Upper lobe of left lung (tissue), 6 donors: ENCODE measurements at regions not wholly inside any gene's neighbourhood (a gene's known extent, or its start where the extent isn't known, plus 50 kb on each side); places are given as distances from the start of the nearest gene placed in this dataset.

Experiments used
- ATAC-seq, 2 donors: fragments of 200-7000 bp; cut with Tn5 transposase; one replicate each; pipeline ENCODE4 v1.9.1; 2022; ENCODE audit warnings: mild to moderate bottlenecking in 2 of 2, moderate library complexity in 2 of 2; ENCODE audit not compliant: low FRiP score in 2 of 2
- DNase-seq, 2 donors: peaks; one replicate each; pipeline ENCODE4 v3.0.0-alpha.2; 2019 to 2020
- H3K27ac ChIP-seq, 4 donors: fragments of 200-600 bp; sonication (generic); one replicate each; pipeline ENCODE4 v1.5.1; 2016 to 2019
- H3K27me3 ChIP-seq, 4 donors: fragments of 200-600 bp; sonication (generic); one replicate each; pipeline ENCODE4 v1.5.1; 2017 to 2019
- H3K36me3 ChIP-seq, 4 donors: fragments of 200-600 bp; sonication (generic); one replicate each; pipeline ENCODE4 v1.5.1; 2016 to 2019
- H3K4me1 ChIP-seq, 4 donors: fragments of 200-600 bp; sonication (generic); one replicate each; pipeline ENCODE4 v1.5.1; 2018 to 2019
- H3K4me3 ChIP-seq, 4 donors: fragments of 200-600 bp; sonication (generic); one replicate each; pipeline ENCODE4 v1.5.1; 2017 to 2019; ENCODE audit warnings: mild to moderate bottlenecking in 2 of 4, moderate library complexity in 1 of 4
- H3K9me3 ChIP-seq, 4 donors: fragments of 200-600 bp; sonication (generic); one replicate each; pipeline ENCODE4 v1.5.1; 2018 to 2019
- EP300 ChIP-seq, 4 donors: sonication (generic); formaldehyde crosslinking; IDR thresholded peaks; one replicate each; pipeline ENCODE4 v1.5.1; 2017; ENCODE audit warnings: antibody characterized with exemption in 4 of 4, control low read depth in 2 of 4
- POLR2A ChIP-seq, 4 donors: fragments of 450-650 bp; IDR thresholded peaks; one replicate each; pipeline ENCODE4 v1.5.1; 2016 to 2017; ENCODE audit warnings: antibody characterized with exemption in 4 of 4, mild to moderate bottlenecking in 2 of 4
- POLR2AphosphoS5 ChIP-seq, 2 donors: sonication (generic); formaldehyde crosslinking; IDR thresholded peaks; one replicate each; pipeline ENCODE4 v1.5.1; 2017; ENCODE audit warnings: antibody characterized with exemption in 2 of 2
- WGBS, 2 donors: methylation state at CpG; one replicate each; pipeline ENCODE4 v1.1.5; 2017 to 2018; 5-methylcytosine and 5-hydroxymethylcytosine counted together
- TF ChIP-seq, protein P1 (sequence below), 6 experiments: fragments of 450-650 bp in 4 of 6; fragments of 200-600 bp in 2 of 6; sonication (generic) in 2 of 6; IDR thresholded peaks; one replicate each; pipeline ENCODE4 v1.5.1; 2016 to 2019; ENCODE audit warnings: antibody characterized with exemption in 6 of 6
- donor health status: DM: no; HTN: no; CAD: no; lungs with moderate emphysema.
- donor health status: DM: no; HTN: yes; CAD: no; lungs with severe emphysema.

DNA sequence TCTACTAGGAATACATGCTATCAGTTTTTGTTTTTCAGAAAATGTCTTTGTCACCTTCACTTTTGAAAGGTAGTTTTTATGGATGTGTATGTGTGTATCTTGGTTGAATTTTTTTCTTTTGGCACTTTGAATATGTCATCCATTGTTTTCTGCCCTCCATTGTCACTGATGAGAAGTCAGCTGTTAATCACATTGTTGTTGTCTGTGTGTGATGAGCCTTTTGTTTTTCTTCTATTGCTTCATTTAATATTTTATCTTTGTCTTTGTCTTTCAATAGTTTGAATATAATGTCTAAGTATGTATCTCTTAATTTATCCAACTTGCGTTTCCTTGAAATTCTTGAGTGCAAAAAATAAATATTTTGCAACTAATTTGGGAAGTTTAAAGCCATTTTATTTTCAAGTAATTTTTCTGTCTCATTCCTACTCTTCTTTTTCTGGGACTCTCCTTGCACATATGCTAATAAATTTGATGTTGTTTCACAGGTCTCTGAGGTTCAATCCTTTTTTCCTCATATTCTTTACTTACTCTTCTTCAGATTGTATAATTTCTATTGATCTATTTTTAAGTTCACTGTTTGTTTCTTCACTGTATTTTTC, 546.9 kb upstream of the GHITM start:
- ATAC-seq (no peak), DNase-seq (no peak)
- Histone ChIP-seq H3K36me3 (no peaks in the 10 kb centered on the region), H3K27ac (no peak overlapping the region), H3K27me3 (no peaks in the 10 kb centered on the region), H3K4me1 (no peaks in the 10 kb centered on the region), H3K4me3 (no peak overlapping the region), H3K9me3 (peaks cover 0 to 9% (median 0%) of the 10 kb centered on the region in 4 donors)
- WGBS, 2 donors: 92 to 93% methylated on average over 1 of the region's 1 CpG
- TF ChIP-seq, protein P1, sequence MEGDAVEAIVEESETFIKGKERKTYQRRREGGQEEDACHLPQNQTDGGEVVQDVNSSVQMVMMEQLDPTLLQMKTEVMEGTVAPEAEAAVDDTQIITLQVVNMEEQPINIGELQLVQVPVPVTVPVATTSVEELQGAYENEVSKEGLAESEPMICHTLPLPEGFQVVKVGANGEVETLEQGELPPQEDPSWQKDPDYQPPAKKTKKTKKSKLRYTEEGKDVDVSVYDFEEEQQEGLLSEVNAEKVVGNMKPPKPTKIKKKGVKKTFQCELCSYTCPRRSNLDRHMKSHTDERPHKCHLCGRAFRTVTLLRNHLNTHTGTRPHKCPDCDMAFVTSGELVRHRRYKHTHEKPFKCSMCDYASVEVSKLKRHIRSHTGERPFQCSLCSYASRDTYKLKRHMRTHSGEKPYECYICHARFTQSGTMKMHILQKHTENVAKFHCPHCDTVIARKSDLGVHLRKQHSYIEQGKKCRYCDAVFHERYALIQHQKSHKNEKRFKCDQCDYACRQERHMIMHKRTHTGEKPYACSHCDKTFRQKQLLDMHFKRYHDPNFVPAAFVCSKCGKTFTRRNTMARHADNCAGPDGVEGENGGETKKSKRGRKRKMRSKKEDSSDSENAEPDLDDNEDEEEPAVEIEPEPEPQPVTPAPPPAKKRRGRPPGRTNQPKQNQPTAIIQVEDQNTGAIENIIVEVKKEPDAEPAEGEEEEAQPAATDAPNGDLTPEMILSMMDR (IDR thresholded peaks at IDR 0.05): no peak
- no peak for TF ChIP-seq POLR2AphosphoS5 (IDR thresholded peaks at IDR 0.05)
- TF ChIP-seq POLR2A (IDR thresholded peaks at IDR 0.05): no peak
- no peak for TF ChIP-seq EP300 (IDR thresholded peaks at IDR 0.05)

DNA sequence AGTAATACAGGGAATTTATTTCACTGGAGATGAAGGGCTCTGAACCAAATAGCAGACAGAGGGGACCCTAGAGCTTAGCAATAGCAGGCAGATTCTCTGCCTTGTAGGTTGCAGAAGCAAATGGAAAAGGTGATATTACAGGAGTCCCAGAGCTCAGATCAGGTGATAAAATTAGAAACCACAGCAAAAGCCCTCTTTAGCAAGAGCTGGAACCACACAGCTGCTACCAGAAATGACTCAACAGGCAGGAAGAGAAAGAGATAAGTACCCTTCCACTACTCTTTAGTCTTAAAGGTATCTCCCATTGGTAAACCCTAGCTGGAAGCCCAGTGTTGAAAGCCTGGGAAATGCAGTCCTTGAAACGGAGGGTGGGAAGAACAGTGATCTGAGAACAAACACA, 535.6 kb upstream of the GHITM start:
- ATAC-seq: no peak
- Histone ChIP-seq H3K4me1 (no peaks in the 10 kb centered on the region), H3K27ac (no peak overlapping the region), H3K9me3 (no peaks in the 10 kb centered on the region), H3K36me3 (no peaks in the 10 kb centered on the region), H3K27me3 (no peaks in the 10 kb centered on the region), H3K4me3 (no peak overlapping the region)
- DNase-seq: no peak
- 80 to 82% methylated on average over 1 of the region's 1 CpG for whole genome bisulfite sequencing, 2 donors
- TF ChIP-seq, protein P1 (IDR thresholded peaks at IDR 0.05): no peak
- TF ChIP-seq POLR2A (IDR thresholded peaks at IDR 0.05): no peak
- TF ChIP-seq EP300 (IDR thresholded peaks at IDR 0.05): no peak
- TF ChIP-seq POLR2AphosphoS5 (IDR thresholded peaks at IDR 0.05): no peak

DNA sequence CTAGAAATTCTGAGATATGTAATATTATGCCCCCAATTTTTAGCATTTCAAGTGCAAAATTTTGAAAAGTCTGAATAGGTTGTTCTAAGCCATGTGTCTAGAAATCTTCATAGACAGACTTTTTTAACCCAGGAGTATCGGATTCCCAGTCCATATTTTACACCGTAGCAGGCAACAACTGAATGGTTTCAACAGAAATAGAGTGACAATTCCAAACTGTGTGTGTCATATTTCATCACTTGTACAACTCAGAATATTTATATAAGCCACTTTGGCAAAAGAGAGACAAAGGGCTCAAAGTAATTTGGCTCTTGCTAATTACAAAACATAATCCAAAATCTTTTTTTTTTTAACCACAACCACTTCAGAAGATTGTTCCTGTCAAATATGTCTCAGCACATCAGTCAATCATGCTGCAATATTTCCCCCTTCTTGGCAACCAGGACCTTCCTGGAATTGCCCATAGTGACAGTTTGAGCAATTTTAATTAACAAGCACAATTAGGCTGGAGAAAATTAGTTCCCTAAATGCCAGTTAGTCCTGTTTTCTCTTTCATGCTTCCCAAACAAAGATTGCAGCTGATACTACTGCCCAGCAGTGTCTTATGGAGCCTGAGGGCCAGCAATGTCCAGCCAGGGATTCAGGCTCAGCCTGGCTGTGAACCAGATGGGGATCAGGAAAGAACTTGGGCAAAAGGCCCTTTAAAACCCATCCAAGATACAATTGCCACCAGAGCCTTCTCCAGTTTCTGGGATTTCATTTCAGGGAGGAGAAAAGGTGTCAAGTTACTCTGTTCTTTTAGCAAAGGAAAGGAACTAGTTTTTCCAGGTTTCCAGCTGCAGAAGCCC, 533.3 kb upstream of the GHITM start:
- 72 to 74% methylated on average over 2 of the region's 2 CpGs for WGBS, 2 donors
- no peak for ATAC-seq
- no peaks in the 10 kb centered on the region for H3K27me3 ChIP-seq
- H3K36me3 ChIP-seq: no peaks in the 10 kb centered on the region
- no peak for DNase-seq
- no peak overlapping the region for H3K4me3 ChIP-seq
- H3K4me1 ChIP-seq: no peaks in the 10 kb centered on the region
- no peaks in the 10 kb centered on the region for H3K9me3 ChIP-seq
- H3K27ac ChIP-seq: no peak overlapping the region
- TF ChIP-seq EP300 (IDR thresholded peaks at IDR 0.05) (no peak), POLR2A (IDR thresholded peaks at IDR 0.05) (no peak), POLR2AphosphoS5 (IDR thresholded peaks at IDR 0.05) (no peak)
- TF ChIP-seq, protein P1 (IDR thresholded peaks at IDR 0.05): no peak

DNA sequence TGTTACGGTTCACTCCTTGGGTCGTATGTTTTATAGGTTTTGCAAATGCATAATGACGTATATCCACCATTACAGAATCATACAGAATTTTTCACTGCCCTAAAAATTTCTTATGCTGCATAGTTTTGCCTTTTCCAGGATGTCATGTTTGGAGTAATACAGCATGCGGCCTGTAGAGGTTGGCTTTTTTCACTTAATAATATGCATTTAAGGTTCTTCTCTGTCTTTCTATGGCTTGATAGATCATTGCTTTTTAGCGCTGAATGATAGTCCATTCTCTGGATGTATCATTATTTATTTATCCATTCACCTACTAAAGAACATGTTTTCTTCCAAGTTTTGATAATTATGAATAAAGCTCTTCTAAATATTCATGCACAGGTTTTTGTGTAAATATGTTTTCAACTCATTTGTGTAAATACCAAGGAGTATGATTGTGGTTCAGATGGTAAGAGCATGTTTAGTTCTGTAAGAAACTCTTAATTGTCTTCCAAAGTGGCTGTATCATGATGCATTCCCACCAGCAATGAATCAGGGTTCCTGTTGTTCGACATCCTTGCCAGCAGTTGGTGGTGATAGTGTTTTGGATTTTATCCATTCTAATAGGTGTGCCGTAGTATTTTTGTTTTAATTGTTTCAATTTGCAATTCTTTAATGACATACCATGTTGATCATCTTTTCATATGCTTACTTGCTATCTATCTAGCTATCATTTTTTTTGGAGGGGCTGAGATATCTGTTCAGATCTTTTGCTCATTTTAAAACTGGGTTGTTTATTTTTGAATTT, 531.2 kb upstream of the GHITM start:
- Histone ChIP-seq H3K27ac (no peak overlapping the region), H3K27me3 (no peaks in the 10 kb centered on the region), H3K4me3 (no peak overlapping the region), H3K4me1 (no peaks in the 10 kb centered on the region), H3K9me3 (no peaks in the 10 kb centered on the region), H3K36me3 (no peaks in the 10 kb centered on the region)
- 92 to 94% methylated on average over 7 of the region's 7 CpGs for WGBS, 2 donors
- DNase-seq (no peak), ATAC-seq (no peak)
- TF ChIP-seq POLR2A (IDR thresholded peaks at IDR 0.05) (no peak), POLR2AphosphoS5 (IDR thresholded peaks at IDR 0.05) (no peak), EP300 (IDR thresholded peaks at IDR 0.05) (no peak)
- TF ChIP-seq, protein P1 (IDR thresholded peaks at IDR 0.05): no peak
